Muscle of back (tissue), 3 donors: ENCODE measurements at regions not wholly inside any gene's neighbourhood (a gene's known extent, or its start where the extent isn't known, plus 50 kb on each side); places are given as distances from the start of the nearest gene placed in this dataset.

ENCODE experiments used
- DNase-seq, 3 donors: peaks; one replicate each; pipeline versions ENCODE4 v3.0.0 to v3.0.0-alpha.2; 2013

DNA sequence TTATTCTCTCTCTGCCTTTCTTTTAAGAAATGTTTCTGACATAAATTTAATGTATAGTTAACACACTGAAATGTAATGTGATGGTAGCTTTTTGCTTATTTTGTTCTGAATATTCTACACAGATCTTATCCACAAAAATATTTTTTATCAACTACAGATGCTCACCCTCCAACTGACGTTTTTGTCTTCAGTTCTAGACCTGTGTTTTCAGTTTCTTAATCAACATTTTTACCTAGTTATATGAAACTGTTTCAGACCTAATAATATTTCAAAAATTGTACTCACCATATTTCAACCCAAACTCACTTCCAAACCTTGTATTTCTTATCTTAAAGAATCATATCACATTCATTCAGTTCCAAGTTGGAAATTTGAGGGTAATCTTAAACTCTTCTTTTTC, 452.8 kb downstream of the RFPL4B start:
- DNase-seq, result no peak

DNA sequence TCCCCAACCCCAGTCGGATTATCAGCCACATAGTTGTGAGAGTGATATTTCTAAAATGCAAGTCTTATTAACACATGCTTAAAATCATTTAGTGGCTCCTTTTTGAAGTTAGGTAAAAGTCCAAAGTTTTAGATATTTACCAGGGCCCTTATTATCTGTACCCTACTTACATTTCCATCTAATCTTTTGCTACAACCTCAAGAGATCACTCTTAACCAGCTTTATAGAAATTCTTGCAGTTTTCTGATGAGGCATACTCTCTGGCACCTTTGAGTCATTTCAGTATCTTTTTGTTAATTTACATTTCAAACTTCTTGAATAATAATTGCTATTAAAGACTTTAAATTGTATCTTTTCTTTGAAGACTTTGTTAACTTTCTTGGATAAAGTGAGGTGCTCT, 453.3 kb downstream of the RFPL4B start:
- DNase-seq, result no peak

DNA sequence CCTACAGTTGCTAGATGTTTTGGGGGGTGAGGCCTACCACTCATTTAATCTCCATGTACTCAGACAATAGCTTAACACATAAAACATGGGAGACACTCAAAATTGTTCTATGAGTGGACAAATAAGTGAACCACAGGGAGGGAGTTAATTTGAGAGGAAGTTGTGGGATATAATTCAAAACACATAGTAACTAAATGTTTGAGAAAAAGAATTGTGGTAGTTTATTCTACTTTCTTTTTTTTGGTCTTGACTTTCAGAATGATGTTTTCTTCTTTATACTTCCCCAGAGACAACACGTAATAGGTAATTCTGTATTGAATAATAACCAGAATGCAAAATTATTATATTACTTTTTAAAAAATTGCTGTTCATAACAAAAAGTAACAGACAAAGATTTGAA, 453.8 kb downstream of the RFPL4B start:
- DNase-seq, result no peak

DNA sequence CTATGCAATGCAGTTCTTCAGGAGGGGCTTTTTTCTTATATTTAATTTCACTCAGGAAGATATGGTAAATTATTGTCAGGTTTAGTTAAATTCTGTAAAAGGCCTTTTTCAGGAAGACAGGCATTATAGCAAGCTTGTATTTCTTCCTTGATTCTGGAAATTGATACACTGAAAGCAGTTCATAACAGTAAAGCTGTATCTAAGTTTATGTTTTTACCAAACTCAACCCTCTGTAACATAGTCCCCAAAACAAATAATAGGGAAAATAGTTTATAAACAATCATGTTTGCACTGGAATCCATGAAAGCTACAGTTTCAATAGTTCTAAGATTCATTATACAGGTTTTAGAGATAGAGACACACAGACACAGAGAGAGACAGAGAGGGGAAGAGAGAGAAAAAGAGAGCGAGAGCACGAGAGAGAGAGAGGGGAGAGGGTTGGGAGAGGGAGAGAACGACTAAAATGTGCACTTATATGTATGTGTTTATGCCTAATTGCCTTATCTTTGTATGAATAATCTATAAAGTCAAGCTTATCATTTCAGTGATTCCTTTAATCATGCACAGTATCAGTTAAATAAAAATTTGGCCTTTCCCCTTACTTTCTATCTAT, 454.4 kb downstream of the RFPL4B start:
- DNase-seq, result peak in 1 of 3 donors; percentile 56

DNA sequence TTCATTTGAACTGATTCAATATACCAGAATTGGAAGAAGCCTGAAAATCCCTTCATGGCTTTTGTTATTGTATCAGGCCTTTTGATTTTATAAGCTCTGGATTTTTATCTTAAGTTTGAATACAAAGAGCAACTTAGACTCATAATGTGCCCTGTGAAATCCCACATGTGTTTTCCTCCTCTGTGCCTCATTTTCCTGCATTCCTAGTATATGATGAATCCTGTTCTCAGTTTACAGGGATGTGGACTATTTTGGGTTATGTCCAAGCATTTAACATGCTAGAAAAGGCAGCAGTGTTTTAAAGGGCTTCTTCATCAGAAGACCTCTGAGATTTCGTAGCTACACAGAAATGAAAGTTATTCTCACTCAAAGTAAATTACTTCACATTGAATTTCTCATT, 455.0 kb downstream of the RFPL4B start:
- peak; percentile 79 to 91 (median 90) for DNase-seq

DNA sequence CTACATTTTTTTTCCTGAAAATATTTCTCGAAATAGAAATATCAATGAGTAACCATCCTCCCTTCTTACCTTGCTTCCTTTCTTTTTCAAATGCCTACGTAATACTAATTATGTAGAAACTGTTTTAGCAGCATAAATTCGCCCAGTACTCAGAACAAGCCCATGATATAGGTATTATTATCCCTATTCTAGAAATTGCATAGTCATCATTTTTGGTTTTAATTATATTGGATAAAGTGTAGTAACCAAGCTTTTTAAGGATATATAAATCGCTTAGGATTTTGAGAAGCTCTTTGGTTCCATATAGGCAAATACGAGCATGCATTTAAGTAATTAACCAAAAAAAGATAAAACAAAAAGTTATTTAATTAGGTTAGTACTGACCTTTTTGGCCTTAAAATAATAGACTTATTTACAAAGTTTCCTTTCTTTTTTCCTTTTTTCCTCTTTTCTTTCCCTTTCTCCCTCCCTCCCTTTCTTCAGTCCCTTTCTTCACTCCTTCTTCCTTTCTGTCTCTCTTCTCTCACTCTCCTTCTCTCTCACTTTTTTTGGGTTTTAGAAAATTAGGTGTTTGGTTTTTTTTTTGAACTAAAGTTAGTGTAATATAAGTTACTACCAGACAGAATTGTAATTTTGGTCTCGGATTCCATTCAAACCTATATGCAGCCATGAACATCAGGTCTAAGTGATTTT, 457.7 kb downstream of the RFPL4B start:
- no peak for DNase-seq

DNA sequence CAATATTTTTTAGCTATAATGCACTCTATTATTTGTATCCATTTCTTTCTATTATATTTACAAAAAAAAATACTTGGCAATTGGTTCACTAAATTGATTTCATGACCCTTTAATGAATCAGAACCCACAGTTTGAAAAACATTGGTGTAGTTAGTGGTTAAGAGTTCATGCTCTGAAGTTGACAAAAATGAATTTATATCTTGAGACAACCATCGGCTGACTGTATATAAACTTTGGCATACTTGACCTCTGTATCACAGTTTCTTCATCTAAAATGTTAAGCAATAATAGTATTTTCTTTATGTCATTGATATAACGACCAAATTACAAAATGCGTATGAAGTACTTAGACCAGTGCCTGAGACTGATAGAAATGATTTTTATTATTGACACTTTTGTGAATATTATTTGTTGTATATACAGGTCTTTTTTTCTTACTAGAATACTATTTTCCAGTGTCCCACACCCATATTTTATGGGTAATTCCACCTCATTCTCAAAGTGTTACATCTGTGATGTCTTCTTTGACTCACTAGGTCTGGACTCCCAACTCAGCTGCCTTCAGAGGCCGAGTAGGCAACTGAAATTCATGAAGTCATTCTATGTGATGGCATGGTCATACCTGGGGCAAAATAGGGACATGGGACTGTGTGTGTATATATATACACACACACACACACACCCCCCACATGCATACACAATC, 459.2 kb downstream of the RFPL4B start:
- DNase-seq, result no peak

DNA sequence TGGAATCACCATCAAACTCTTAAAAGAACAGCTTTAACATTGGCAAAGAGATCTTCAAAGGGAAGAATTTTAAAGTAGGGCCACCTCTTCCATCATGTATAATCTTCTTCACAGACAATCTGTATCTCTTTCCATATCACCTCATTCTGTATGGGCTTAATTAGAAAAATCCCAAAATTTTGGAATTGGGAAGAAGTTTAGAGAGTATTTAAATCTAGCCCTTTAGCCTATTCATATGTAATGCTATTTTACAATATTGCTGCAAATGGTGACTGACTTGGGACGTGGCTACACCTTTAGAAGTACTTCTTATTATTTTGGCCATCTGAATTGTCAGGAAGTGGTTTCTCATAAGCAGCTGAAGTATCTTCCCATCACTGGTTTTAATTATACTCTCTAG, 474.3 kb downstream of the RFPL4B start:
- DNase-seq, result no peak

DNA sequence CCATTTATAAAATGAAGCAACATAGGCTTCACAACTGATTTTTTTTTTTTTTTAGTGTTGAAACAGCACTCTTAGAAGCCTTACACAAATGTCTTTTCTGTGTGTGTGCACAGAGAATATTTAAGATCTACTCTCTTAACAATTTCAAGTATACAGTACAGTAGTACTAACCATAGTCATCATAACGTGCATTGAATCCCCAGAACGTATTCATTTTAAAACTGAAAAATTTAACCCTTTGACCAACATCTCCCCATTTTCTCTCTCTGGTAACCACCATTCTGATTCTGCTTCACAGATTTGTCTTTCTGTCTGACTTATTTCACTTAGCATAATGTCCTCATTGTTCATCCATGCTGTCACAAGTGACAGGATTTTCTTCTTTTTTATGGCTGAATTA, 475.6 kb downstream of the RFPL4B start:
- no peak for DNase-seq

DNA sequence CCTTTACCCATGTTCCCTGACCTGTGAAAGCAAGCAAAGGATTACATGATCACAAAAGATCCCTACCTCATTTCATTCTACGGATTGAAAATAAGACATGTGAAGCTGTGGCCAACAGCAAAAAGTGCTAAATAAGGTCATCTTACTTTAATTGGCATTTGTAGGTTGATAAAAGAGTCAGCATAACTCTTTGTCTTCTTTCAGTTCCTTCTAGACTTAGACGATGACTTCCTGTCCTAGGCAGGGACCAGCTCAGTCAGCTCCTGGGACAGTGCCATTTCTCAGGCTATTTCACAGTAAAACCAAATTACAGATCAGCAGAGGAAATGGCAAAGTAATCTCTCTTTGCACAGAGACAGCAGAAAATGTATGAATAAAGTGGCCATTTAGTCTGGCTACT, 480.7 kb downstream of the RFPL4B start:
- DNase-seq, result peak in 2 of 3 donors; percentile 34 to 61

DNA sequence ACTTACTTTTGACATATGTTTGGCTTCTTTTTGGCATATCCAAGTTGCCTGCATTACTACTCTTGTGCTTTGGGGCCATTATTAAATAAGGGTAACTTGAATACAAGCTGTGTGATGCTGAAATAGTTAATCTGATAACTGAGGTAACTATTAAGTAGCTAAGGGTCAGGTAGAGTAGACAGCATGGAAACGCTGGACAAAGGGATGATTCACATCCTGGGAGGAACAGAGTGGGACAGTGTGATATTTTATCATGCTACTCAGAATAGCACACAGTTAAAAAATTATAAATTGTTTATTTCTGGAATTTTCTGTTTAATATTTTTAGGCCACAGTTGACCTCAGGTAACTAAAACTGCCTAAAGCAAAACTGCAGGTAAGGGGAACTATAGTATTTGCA, 483.9 kb downstream of the RFPL4B start:
- no peak for DNase-seq

DNA sequence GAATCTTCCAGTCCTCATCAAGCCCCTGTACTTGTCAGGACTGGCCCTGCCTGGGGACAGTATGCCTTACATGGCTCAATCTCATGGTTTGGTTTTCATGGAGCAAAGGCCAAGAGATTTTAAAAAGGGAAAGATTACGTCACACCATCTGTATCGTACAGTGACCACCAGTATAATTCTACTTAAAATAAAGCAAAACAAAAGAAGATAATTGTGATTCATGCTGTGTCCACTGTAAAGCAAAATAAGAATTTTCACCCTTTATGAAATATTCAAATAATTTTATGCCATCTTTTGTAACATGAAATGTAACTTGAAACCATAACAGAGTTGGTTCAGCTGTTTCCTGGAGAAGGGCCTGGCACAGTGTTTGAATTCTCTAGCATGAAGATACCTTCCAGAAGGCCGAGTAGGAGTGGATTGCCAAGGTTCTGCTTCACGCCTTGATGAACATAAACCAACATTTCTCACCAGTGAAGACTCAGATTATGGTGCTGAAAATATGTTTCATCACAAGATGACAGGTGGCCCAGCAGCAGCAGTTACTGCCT, 486.5 kb downstream of the RFPL4B start:
- peak; percentile 34 to 68 (median 62) for DNase-seq

DNA sequence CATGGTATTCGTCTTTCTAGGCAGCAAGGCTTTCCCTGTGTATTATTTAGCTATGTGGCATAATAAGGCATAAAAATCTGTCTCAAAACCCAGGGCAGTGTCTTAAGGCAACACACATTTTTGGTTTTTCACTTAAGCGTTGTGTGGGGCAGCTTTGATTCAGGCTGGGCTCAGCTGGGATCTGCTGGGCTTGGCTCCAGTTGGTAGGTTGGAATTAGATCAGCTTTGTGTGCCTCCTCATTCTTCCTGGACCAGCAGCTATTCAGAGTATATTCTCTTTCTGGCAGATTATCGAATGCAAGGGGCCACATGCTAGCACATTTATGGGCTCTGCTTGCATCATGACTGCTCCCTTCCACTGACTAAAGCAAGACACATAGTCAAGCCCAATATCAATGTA, 487.9 kb downstream of the RFPL4B start:
- peak in 1 of 3 donors; percentile 13 for DNase-seq

DNA sequence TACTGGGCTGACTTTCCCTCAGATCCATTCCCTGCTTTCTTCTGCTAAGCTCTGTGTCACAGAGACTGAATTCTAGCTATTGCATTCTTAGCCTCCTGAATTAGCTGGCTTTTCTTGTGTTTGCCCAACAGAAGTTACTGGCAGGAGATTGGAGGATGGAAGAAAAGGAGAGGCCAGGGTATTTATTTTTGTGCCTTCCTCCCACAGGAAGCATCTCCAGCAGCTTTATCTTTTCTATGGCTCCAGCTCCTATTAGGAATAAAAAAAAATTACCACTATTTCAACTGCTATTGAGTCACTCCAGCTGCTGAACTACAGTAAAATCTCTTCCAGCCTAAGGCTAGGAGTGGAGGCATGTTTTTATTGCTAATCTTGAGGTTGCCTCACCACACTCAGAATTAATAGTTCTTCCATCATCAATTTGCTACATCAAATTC, 492.4 kb downstream of the RFPL4B start:
- peak in 1 of 3 donors; percentile 33 for DNase-seq

DNA sequence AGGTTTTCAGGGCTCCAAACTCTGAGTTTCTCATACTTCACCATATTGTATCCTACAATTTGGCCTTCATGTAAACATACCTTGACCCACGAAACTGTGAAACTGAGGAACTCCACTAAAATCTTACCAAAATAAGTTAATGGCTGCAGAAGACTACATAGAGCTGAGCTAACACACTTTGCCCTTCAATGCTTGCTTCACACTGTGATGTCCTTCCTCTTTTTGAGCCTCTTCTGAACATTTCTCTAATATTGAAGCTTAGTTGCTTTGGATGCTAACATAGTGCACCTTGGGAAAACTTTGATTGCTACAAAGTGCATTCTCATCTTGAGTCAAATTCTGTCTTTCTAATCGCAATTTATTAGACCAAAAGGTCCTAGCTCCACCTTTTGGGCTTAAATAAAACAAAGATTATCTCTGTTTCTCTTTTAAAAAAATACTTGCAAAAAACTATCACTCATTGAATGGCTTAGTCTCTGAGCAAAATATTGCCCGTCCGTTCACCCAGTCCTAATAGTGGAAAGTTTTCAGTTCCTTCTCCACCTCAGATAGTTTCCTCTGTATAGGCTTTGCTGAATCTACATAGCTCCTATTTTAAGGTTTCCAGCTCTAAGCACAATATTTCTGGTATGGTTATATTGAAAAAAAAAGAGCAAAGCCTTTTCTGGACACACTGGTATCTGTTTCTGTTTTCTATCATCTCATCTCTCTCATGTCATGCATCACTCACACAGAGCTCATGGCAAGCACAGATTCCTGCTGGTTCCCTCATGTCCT, 494.6 kb downstream of the RFPL4B start:
- DNase-seq, result no peak

DNA sequence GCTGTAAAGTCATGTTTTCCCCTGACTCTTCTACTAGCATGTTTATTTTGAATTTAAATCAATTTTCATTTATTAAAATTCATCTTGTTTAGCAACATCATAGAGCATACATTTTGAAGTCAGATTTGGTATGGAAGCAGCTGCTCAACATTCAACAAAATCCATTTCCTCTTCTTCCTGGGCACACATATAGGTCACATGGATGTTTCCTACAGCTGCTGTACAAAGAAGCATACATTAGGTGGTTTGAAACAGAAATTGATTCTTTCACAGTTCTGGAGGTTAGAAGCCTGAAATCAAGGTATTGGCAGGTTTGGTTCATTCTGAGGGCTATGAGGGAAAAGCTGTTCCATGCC, 495.2 kb downstream of the RFPL4B start:
- peak in 1 of 3 donors; percentile 45 for DNase-seq

DNA sequence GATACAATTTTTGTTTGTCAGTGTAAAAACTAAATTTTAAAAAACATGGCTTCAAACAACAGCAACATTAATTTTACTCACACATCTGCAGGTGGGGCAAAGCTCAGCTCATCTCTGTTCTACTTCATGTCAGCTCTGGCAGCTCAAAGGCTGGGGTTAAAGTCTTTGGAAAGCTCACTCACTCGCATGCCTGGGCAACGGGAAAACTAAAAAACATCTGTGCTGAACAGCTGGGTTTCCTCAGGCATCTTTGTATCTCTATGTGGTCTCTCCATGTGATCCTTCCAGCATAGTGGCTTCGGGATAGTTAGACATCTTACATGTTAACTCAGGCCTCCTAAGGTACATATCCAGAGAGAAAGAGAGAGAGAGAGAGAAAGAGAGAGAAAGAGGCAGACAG, 499.6 kb downstream of the RFPL4B start:
- peak; percentile 23 to 61 (median 28) for DNase-seq

DNA sequence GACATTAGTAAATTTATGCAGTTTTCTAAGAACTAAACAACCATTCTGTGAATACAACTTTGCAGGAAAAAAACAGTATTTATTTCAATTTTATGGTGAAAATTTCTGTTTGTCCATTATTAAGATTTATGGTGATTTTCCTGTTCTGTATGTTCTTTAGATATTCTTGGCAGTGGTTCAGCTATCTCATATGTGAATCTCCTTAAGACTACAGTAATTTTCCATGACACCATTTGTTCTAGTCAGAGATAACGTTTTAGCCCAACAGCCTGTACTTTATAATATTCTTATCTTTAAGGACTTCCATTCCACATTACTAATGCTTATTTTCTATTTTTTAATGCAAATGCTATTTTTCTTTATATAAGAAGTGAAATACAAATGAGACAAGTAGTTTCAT, 504.0 kb downstream of the RFPL4B start:
- DNase-seq, result peak in 1 of 3 donors; percentile 39

DNA sequence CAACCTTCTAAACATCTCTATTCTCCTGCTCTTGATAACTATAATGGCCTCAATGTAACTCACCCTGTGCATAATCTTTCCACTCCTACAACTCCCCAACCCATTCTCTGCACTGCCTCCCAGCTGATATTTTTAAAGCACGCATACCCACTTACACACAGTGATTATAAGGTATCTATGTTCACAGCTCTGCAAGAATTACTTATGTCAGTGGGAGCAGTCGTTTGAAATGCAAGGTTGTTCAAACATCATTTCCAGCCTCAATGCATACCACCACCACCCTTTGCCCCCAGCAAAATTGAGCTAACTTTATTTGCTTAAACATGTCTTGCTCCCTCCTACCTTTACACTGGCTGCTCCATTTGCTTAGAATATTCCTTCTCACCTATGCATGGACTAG, 506.0 kb downstream of the RFPL4B start:
- no peak for DNase-seq

DNA sequence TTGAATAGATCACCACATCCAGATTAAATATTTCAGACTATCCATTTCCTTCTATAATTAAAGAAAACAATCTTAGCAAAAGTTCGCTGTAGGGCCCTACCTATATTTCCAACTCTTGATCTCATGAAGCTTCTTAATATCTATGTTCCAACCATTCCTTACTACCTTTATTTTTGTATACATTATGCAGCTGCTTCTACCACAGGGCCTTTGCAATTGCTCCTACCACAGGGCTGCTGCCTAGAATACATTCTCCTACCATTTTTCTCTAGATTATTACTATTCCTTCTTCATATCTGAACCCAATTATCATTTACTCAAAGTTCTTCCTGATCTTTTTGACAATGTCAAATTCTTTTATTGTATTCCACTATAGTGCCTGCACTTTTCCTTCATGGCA, 516.6 kb downstream of the RFPL4B start:
- DNase-seq, result no peak

DNA sequence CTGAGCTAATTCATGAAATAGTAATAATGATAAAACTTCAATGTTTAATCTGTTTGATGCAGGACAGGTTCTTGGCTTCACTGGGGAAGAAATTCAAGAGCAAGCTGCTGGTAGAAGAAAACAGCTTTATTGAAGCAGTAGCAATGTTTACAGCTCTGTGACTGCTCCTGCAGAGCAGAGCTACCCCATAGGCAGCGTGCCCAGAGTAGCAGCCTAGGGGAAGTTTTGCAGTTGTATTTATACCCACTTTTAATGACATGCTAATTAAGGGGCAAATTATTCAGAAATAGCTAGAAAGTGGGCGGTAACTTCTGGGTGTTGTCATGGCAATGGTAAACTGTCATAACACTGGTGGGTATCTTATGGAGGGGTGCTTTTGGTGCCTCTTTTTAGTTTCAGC, 518.0 kb downstream of the RFPL4B start:
- no peak for DNase-seq

DNA sequence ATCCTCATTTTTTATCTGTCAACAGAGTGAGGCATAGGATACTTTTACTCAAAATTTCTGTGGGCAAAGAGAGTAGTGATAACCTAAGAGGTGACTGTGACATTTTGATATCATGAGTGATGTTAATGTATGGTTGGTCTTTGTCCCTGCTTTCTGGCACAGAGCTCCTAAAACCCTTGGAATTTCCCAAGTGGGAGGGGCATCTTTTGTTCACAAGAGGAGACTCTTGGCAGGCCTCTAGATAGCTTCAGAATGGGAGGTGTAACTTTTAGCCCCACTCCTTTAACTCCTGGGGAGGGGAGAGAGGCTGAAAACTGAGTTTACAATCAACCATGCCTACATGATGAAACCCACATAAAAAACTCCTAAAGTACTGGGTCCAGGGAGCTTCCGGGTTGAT, 527.8 kb downstream of the RFPL4B start:
- DNase-seq, result no peak
